ENCODE measurements at regions not wholly inside any gene's neighbourhood (a gene's known extent, or its start where the extent isn't known, plus 50 kb on each side); places are given as distances from the start of the nearest gene placed in this dataset.
A peak's percentile ranks its signal among the peaks of the same experiment; 100 is the strongest.

GRCh38 chr3:102225407-102226132 lies 209.2 kb upstream of the ZPLD1 start:
- no peaks in the 10 kb centered on the region for H4K20me1 ChIP-seq (ENCODE audit: control insufficient read depth, insufficient read depth, low read length, poor library complexity, severe bottlenecking)
- ChIA-PET CTCF (interaction anchor here (0.6 to 19.4 kb wide), 79 partner anchors 10 to 662 kb away, joined by 3 to 1306 read pairs (median 5); partner anchors contain the start of genes CEP97, NFKBIZ, NXPE3 and RPL24), POLR2A (interaction anchor here (1.1 to 1.7 kb wide), 4 partner anchors 376 to 416 kb away, joined by 4 to 5 read pairs (median 4); partner anchors contain the start of gene NFKBIZ)
- H3K4me2 ChIP-seq (replicated peaks; ENCODE audit: low read depth, low read length, poor library complexity, severe bottlenecking), result no peak overlapping the region
- WGBS (ENCODE audit: insufficient coverage), result no CpG with 5 or more reads among the region's 1 CpG
- peak; percentile 68 for DNase-seq
- H3K9me3 Mint-ChIP-seq (ENCODE audit: insufficient read depth), result no peaks in the 10 kb centered on the region
- H3K27ac ChIP-seq (ENCODE audit: low read length in 2 of 2), result no peak overlapping the region
- no peaks in the 10 kb centered on the region for H3K79me2 ChIP-seq (ENCODE audit: control insufficient read depth, insufficient read depth, low read length)
- no peak overlapping the region for H3K27ac Mint-ChIP-seq
- no peaks in the 10 kb centered on the region for H3K27me3 Mint-ChIP-seq
- intact Hi-C loops (cut with micrococcal nuclease), result loop anchor here (1.0 to 5.0 kb wide), 3 partner anchors 288 to 416 kb away; no protein-coding TSS in a partner anchor
- H3K9ac ChIP-seq (ENCODE audit: low read length), result no peak overlapping the region
- H3K4me1 ChIP-seq (ENCODE audit: control insufficient read depth in 2 of 2, insufficient read depth in 2 of 2, low read length in 2 of 2), result peaks cover 22 to 23% of the 10 kb centered on the region in 2 donors
- TF ChIP-seq EZH2 (IDR thresholded peaks at IDR 0.05; ENCODE audit: borderline replicate concordance, insufficient read depth, low read depth, low read length, poor library complexity, severe bottlenecking) (no peak), CTCF (IDR thresholded peaks at IDR 0.05) (peak; percentile 62)
- no peak overlapping the region for H2AFZ ChIP-seq (ENCODE audit: insufficient read depth, low read depth, low read length, poor library complexity, severe bottlenecking)
- H3K36me3 ChIP-seq (replicated peaks in 1 of 2; ENCODE audit: control extremely low read depth in 1 of 2, control insufficient read depth in 1 of 2, extremely low read depth in 1 of 2, insufficient read depth in 2 of 2, low read length in 1 of 2), result no peaks in the 10 kb centered on the region
- H3K9me3 ChIP-seq (ENCODE audit: control extremely low read depth in 1 of 3, control insufficient read depth in 2 of 3, insufficient read depth in 1 of 3, low read length in 2 of 3), result no peaks in the 10 kb centered on the region
- peak; percentile 42 for ATAC-seq (ENCODE audit: low read depth)
- H3K27me3 ChIP-seq (replicated peaks in 1 of 4; ENCODE audit: control extremely low read depth in 1 of 4, control insufficient read depth in 3 of 4, insufficient read depth in 4 of 4, low read length in 3 of 4), result no peaks in the 10 kb centered on the region
- peaks cover 32% of the 10 kb centered on the region for H3K4me1 Mint-ChIP-seq
- no peak overlapping the region for H3K4me3 Mint-ChIP-seq
- H3K4me3 ChIP-seq (ENCODE audit: control extremely low read depth in 1 of 5, extremely low read depth in 1 of 5, insufficient read depth in 1 of 5, low read depth in 2 of 5, low read length in 4 of 5), result no peak overlapping the region

- H3K27me3 ChIP-seq (replicated peaks in 1 of 4; ENCODE audit: control extremely low read depth in 1 of 4, control insufficient read depth in 3 of 4, insufficient read depth in 4 of 4, low read length in 3 of 4), result no peaks in the 10 kb centered on the region
- H3K27ac Mint-ChIP-seq, result no peak overlapping the region
- H3K4me3 Mint-ChIP-seq, result no peak overlapping the region
- no peak overlapping the region for H3K27ac ChIP-seq (ENCODE audit: low read length in 2 of 2)
- TF ChIP-seq CTCF (IDR thresholded peaks at IDR 0.05) (no peak), EZH2 (IDR thresholded peaks at IDR 0.05; ENCODE audit: borderline replicate concordance, insufficient read depth, low read depth, low read length, poor library complexity, severe bottlenecking) (no peak)
- POLR2A ChIA-PET, result no interaction called here
- H3K9me3 ChIP-seq (ENCODE audit: control extremely low read depth in 1 of 3, control insufficient read depth in 2 of 3, insufficient read depth in 1 of 3, low read length in 2 of 3), result no peaks in the 10 kb centered on the region
- no CpG with 5 or more reads among the region's 1 CpG for WGBS (ENCODE audit: insufficient coverage)
- no peaks in the 10 kb centered on the region for H4K20me1 ChIP-seq (ENCODE audit: control insufficient read depth, insufficient read depth, low read length, poor library complexity, severe bottlenecking)
- H3K4me2 ChIP-seq (replicated peaks; ENCODE audit: low read depth, low read length, poor library complexity, severe bottlenecking), result no peak overlapping the region
- DNase-seq (no peak), ATAC-seq (ENCODE audit: low read depth) (no peak)
- H3K27me3 Mint-ChIP-seq, result no peaks in the 10 kb centered on the region
- CTCF ChIA-PET, result interaction anchor here (1.2 to 19.4 kb wide), 19 partner anchors 9 to 447 kb away, joined by 3 to 1306 read pairs (median 12); partner anchors contain the start of genes NFKBIZ and NXPE3
- H3K4me3 ChIP-seq (ENCODE audit: control extremely low read depth in 1 of 5, extremely low read depth in 1 of 5, insufficient read depth in 1 of 5, low read depth in 2 of 5, low read length in 4 of 5), result no peak overlapping the region
- H3K4me1 ChIP-seq (ENCODE audit: control insufficient read depth in 2 of 2, insufficient read depth in 2 of 2, low read length in 2 of 2), result peaks cover 22 to 23% of the 10 kb centered on the region in 2 donors
- intact Hi-C loops (cut with micrococcal nuclease), result loop anchor here (5.0 kb wide), 1 partner anchor 289 kb away; no protein-coding TSS in a partner anchor
- H3K4me1 Mint-ChIP-seq, result peaks cover 32% of the 10 kb centered on the region
- no peaks in the 10 kb centered on the region for H3K79me2 ChIP-seq (ENCODE audit: control insufficient read depth, insufficient read depth, low read length)
- H3K9me3 Mint-ChIP-seq (ENCODE audit: insufficient read depth), result no peaks in the 10 kb centered on the region
- no peaks in the 10 kb centered on the region for H3K36me3 ChIP-seq (replicated peaks in 1 of 2; ENCODE audit: control extremely low read depth in 1 of 2, control insufficient read depth in 1 of 2, extremely low read depth in 1 of 2, insufficient read depth in 2 of 2, low read length in 1 of 2)
- no peak overlapping the region for H2AFZ ChIP-seq (ENCODE audit: insufficient read depth, low read depth, low read length, poor library complexity, severe bottlenecking)
- H3K9ac ChIP-seq (ENCODE audit: low read length), result no peak overlapping the region
Observed at GRCh38 chr3:102226463-102226862, 208.4 kb upstream of the ZPLD1 start.

All from B cell (primary cell).